H9 (cell line): ENCODE measurements at regions not wholly inside any gene's neighbourhood (a gene's known extent, or its start where the extent isn't known, plus 50 kb on each side); places are given as distances from the start of the nearest gene placed in this dataset.

Experiments used
- DNase-seq: peaks from one replicate; pipeline ENCODE4 v3.0.0-alpha.2; 2017
- H2AFZ ChIP-seq: one replicate; pipeline ENCODE4 v1.6.1; 2013; ENCODE audit warnings: mild to moderate bottlenecking, low read length, control low read depth, moderate library complexity
- H2AK5ac ChIP-seq: 2 replicates; pipeline ENCODE4 v1.6.1; 2013; ENCODE audit warnings: low read length, control low read depth, mixed read lengths; ENCODE audit not compliant: insufficient read length
- H2BK120ac ChIP-seq: one replicate; pipeline ENCODE4 v1.6.1; 2013; ENCODE audit warnings: low read depth, mild to moderate bottlenecking, low read length, control low read depth, inconsistent platforms; ENCODE audit not compliant: poor library complexity, severe bottlenecking
- H2BK12ac ChIP-seq: 2 replicates; pipeline ENCODE4 v1.6.1; 2013; ENCODE audit warnings: low read length, control low read depth, mixed read lengths, low read depth; ENCODE audit not compliant: insufficient read length
- H2BK15ac ChIP-seq: 2 replicates; pipeline ENCODE4 v1.6.1; 2013; ENCODE audit warnings: low read depth, low read length, control low read depth
- H2BK20ac ChIP-seq: one replicate; pipeline ENCODE4 v1.6.1; 2013; ENCODE audit warnings: low read depth, mild to moderate bottlenecking, low read length, control low read depth, inconsistent platforms; ENCODE audit not compliant: poor library complexity, severe bottlenecking
- H2BK5ac ChIP-seq: 2 replicates; pipeline ENCODE4 v1.6.1; 2013; ENCODE audit warnings: low read length, control low read depth, mixed read lengths; ENCODE audit not compliant: insufficient read length
- H3K14ac ChIP-seq: 2 replicates; pipeline ENCODE4 v1.6.1; 2013; ENCODE audit warnings: low read length, control low read depth; ENCODE audit not compliant: insufficient read depth
- H3K18ac ChIP-seq: 2 replicates; pipeline ENCODE4 v1.6.1; 2013; ENCODE audit warnings: low read depth, mild to moderate bottlenecking, mixed read lengths, low read length, control low read depth; ENCODE audit not compliant: insufficient read length
- H3K23ac ChIP-seq: 2 replicates; pipeline ENCODE4 v1.6.1; 2013; ENCODE audit warnings: low read length, control low read depth, mixed read lengths, low read depth; ENCODE audit not compliant: insufficient read length
- H3K23me2 ChIP-seq: 2 replicates; pipeline ENCODE4 v1.6.1; 2013; ENCODE audit warnings: low read depth, mild to moderate bottlenecking, mixed read lengths, low read length, control low read depth; ENCODE audit not compliant: insufficient read length, poor library complexity, severe bottlenecking
- H3K27ac ChIP-seq: 2 replicates; pipeline ENCODE4 v1.5.1; 2013; ENCODE audit warnings: low read length, control low read depth, mixed read lengths, low read depth; ENCODE audit not compliant: insufficient read length
- H3K27me3 ChIP-seq: 2 replicates; pipeline ENCODE4 v1.6.1; 2013; ENCODE audit warnings: low read length, control low read depth, inconsistent platforms; ENCODE audit not compliant: insufficient read depth
- H3K4ac ChIP-seq: 2 replicates; pipeline ENCODE4 v1.6.1; 2013; ENCODE audit warnings: low read depth, mild to moderate bottlenecking, control low read depth, inconsistent platforms, low read length, moderate library complexity
- H3K4me1 ChIP-seq: 2 replicates; pipeline ENCODE4 v1.6.1; 2013; ENCODE audit warnings: low read length, control low read depth, inconsistent platforms; ENCODE audit not compliant: insufficient read depth
- H3K4me2 ChIP-seq: 2 replicates; pipeline ENCODE4 v1.6.1; 2013; ENCODE audit warnings: low read length, control low read depth, mixed read lengths; ENCODE audit not compliant: insufficient read length, insufficient read depth
- H3K56ac ChIP-seq: 2 replicates; pipeline ENCODE4 v1.6.1; 2013; ENCODE audit warnings: low read depth, mild to moderate bottlenecking, mixed read lengths, low read length, control low read depth; ENCODE audit not compliant: insufficient read length
- H3K79me1 ChIP-seq: 2 replicates; pipeline ENCODE4 v1.6.1; 2013; ENCODE audit warnings: low read depth, mild to moderate bottlenecking, moderate library complexity, low read length, control low read depth, inconsistent platforms; ENCODE audit not compliant: insufficient read depth, poor library complexity, severe bottlenecking
- H3K79me2 ChIP-seq: 2 replicates; pipeline ENCODE4 v1.6.1; 2013; ENCODE audit warnings: low read length, control low read depth, inconsistent platforms; ENCODE audit not compliant: insufficient read depth
- H3K9ac ChIP-seq: 2 replicates; pipeline ENCODE4 v1.6.1; 2013; ENCODE audit warnings: low read length, control low read depth, mixed read lengths; ENCODE audit not compliant: insufficient read length; ENCODE audit errors: extremely low read depth
- H3K9me3 ChIP-seq: one replicate; pipeline ENCODE4 v1.6.1; 2013; ENCODE audit warnings: low read depth, low read length, inconsistent platforms; ENCODE audit not compliant: control insufficient read depth
- H3T11ph ChIP-seq: one replicate; pipeline ENCODE4 v1.6.1; 2013; ENCODE audit warnings: mild to moderate bottlenecking, low read length, control low read depth, inconsistent platforms
- H4K20me1 ChIP-seq: one replicate; pipeline ENCODE4 v1.6.1; 2013; ENCODE audit not compliant: control insufficient read depth, insufficient read length, insufficient read depth
- H4K5ac ChIP-seq: 2 replicates; pipeline ENCODE4 v1.6.1; 2013; ENCODE audit warnings: low read depth, mild to moderate bottlenecking, mixed read lengths, low read length, control low read depth; ENCODE audit not compliant: insufficient read length
- H4K8ac ChIP-seq: replicated peaks from 2 replicates; pipeline ENCODE4 v1.6.1; 2013; ENCODE audit warnings: low read length, control low read depth, mixed read lengths, low read depth; ENCODE audit not compliant: insufficient read length
- H4K91ac ChIP-seq: 2 replicates; pipeline ENCODE4 v1.6.1; 2013; ENCODE audit warnings: low read depth, mild to moderate bottlenecking, moderate library complexity, mixed read lengths, low read length, control low read depth; ENCODE audit not compliant: insufficient read length
- H3K27ac Mint-ChIP-seq, 3 experiments: 2 replicates in 2 of 3; 3 replicates in 1 of 3; pipeline ENCODE4 v1.8.0; 2020 to 2021; ENCODE audit warnings: mixed read lengths in 3 of 3, mild to moderate bottlenecking in 1 of 3, moderate library complexity in 1 of 3
- H3K27me3 Mint-ChIP-seq: 2 replicates; pipeline ENCODE4 v1.8.0; 2021; ENCODE audit warnings: low read depth, mild to moderate bottlenecking, moderate library complexity, mixed read lengths
- H3K36me3 Mint-ChIP-seq, 3 experiments: 2 replicates in 2 of 3; 3 replicates in 1 of 3; pipeline ENCODE4 v1.8.0; 2020 to 2021; ENCODE audit warnings: low read depth in 3 of 3, mixed read lengths in 3 of 3; ENCODE audit not compliant: insufficient read depth in 1 of 3
- H3K4me1 Mint-ChIP-seq, 2 experiments: 2 replicates each; pipeline ENCODE4 v1.8.0; 2020; ENCODE audit warnings: mixed read lengths in 2 of 2
- H3K4me3 Mint-ChIP-seq, 2 experiments: 2 replicates in 1 of 2; 3 replicates in 1 of 2; pipeline ENCODE4 v1.8.0; 2020 to 2021; ENCODE audit warnings: mild to moderate bottlenecking in 2 of 2, mixed read lengths in 2 of 2, moderate library complexity in 1 of 2
- H3K9me3 Mint-ChIP-seq, 2 experiments: 2 replicates in 1 of 2; 3 replicates in 1 of 2; pipeline ENCODE4 v1.8.0; 2020; ENCODE audit warnings: mild to moderate bottlenecking in 2 of 2, mixed read lengths in 2 of 2, moderate library complexity in 1 of 2
- WGBS: extraction: QIAGEN DNeasy Blood & Tissue Kit; methylation state at CpG from one replicate; pipeline ENCODE4 v1.1.7; 2013; ENCODE audit warnings: missing lambda C conversion rate, low lambda C conversion rate, mixed read lengths; ENCODE audit not compliant: insufficient read length; ENCODE audit errors: extremely low coverage; 5-methylcytosine and 5-hydroxymethylcytosine counted together
- TF ChIP-seq, protein P1 (sequence below): fragments of 200-600 bp; sonication (generic); conservative IDR thresholded peaks from 3 replicates; pipeline ENCODE4 v1.8.0; 2021; ENCODE audit warnings: antibody characterized with exemption, mild to moderate bottlenecking

DNA sequence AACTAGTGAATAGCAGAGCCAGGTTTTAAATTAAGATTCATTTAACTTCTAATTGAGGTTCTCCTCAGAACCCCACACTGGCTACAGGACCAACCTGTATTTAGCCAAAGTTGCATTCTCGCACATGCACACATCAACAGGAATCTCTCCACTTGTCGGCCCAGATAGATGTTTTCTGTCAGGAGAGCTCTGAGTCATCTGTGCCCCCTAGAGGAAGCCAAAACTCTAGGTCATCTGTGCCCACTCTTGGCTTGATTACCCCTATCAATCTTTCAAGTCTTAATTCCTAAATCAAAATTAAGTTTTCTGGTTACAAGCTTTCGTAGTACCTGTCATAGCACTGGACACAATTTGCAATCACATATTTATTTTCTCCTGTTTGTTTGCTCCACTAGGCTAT, 104.9 kb upstream of the EOMES start:
- Histone ChIP-seq H3T11ph (no peak overlapping the region), H3K27ac (no peak overlapping the region), H2AFZ (no peak overlapping the region), H3K79me1 (no peaks in the 10 kb centered on the region), H2AK5ac (no peak overlapping the region), H2BK120ac (no peak overlapping the region), H4K91ac (no peak overlapping the region), H2BK20ac (no peak overlapping the region), H3K14ac (no peak overlapping the region), H2BK15ac (no peak overlapping the region), H4K5ac (no peak overlapping the region), H3K27me3 (no peaks in the 10 kb centered on the region), H3K56ac (no peak overlapping the region), H3K23me2 (no peaks in the 10 kb centered on the region), H3K4me2 (no peak overlapping the region), H3K18ac (no peak overlapping the region), H4K20me1 (no peaks in the 10 kb centered on the region), H3K4me1 (no peaks in the 10 kb centered on the region), H2BK12ac (no peak overlapping the region), H3K23ac (no peak overlapping the region), H4K8ac (no peak overlapping the region), H3K4ac (no peak overlapping the region), H2BK5ac (no peak overlapping the region), H3K9ac (no peak overlapping the region), H3K79me2 (no peaks in the 10 kb centered on the region), H3K9me3 (peaks cover 3% of the 10 kb centered on the region)
- Mint-ChIP-seq H3K36me3 (peaks cover 5 to 20% (median 19%) of the 10 kb centered on the region in 3 experiments; a peak in 6 of 7 replicates), H3K4me3 (no peak overlapping the region), H3K9me3 (peaks cover under 1 to 2% of the 10 kb centered on the region in 2 experiments; a peak in 4 of 5 replicates), H3K27ac (no peak overlapping the region), H3K27me3 (peaks cover 37% of the 10 kb centered on the region), H3K4me1 (peaks cover 5 to 6% of the 10 kb centered on the region in 2 experiments)
- TF ChIP-seq, protein P1, sequence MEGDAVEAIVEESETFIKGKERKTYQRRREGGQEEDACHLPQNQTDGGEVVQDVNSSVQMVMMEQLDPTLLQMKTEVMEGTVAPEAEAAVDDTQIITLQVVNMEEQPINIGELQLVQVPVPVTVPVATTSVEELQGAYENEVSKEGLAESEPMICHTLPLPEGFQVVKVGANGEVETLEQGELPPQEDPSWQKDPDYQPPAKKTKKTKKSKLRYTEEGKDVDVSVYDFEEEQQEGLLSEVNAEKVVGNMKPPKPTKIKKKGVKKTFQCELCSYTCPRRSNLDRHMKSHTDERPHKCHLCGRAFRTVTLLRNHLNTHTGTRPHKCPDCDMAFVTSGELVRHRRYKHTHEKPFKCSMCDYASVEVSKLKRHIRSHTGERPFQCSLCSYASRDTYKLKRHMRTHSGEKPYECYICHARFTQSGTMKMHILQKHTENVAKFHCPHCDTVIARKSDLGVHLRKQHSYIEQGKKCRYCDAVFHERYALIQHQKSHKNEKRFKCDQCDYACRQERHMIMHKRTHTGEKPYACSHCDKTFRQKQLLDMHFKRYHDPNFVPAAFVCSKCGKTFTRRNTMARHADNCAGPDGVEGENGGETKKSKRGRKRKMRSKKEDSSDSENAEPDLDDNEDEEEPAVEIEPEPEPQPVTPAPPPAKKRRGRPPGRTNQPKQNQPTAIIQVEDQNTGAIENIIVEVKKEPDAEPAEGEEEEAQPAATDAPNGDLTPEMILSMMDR = peak; percentile 45
- no peak for DNase-seq
- WGBS = no CpG with 5 or more reads among the region's 3 CpGs
